ENCODE measurements at regions not wholly inside any gene's neighbourhood (a gene's known extent, or its start where the extent isn't known, plus 50 kb on each side); places are given as distances from the start of the nearest gene placed in this dataset.

DNA sequence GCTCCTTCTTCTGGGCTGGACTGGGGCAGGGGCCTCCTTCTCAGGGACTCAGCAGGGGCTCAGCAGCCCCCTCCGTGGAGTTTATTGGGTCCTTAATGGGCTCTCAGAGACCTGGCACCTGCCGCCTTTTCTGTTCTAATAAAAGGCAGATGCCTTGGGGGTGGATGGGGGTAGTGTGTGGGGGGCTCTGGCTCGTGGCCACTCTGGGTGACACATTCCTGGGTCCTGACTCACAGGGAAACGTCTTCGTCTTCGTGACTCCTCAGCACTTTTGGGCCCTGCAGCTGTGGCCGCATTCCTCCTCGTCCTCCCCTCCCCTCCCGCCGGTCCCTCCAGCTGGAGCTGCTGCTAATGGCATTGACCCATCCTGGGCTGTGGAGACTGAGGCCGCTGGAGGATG lies 107.8 kb upstream of the WNT4 start:
- in situ Hi-C loops (cut with MboI; ENCODE audit: low pct_ligation_motif_present in 1 of 4, low pct_unique_long_range_greater_than_20kb in 1 of 4, low sequenced_read_pairs in 3 of 4), result no loop called here
- intact Hi-C loops (cut with DNase I; ENCODE audit: low total_unique reads), result no loop called here
- Histone ChIP-seq H3K36me3 (no peaks in the 10 kb centered on the region), H3K27me3 (no peaks in the 10 kb centered on the region), H3K27ac (no peak overlapping the region), H3K4me3 (no peak overlapping the region), H3K9me3 (no peaks in the 10 kb centered on the region), H3K4me1 (peaks cover 0 to 18% (median under 1%) of the 10 kb centered on the region in 4 donors)
- 76% methylated on average over 11 of the region's 11 CpGs; no CpG with 5 or more reads in 1 of the 2 donors for WGBS, 2 donors (ENCODE audit: low coverage in 1 of 2)
- TF ChIP-seq CTCF (IDR thresholded peaks at IDR 0.05) (no peak), POLR2A (IDR thresholded peaks at IDR 0.05) (no peak), EP300 (IDR thresholded peaks at IDR 0.05; ENCODE audit: low read depth) (no peak), POLR2AphosphoS5 (IDR thresholded peaks at IDR 0.05) (no peak)
- peak; percentile 38 for DNase-seq

DNA sequence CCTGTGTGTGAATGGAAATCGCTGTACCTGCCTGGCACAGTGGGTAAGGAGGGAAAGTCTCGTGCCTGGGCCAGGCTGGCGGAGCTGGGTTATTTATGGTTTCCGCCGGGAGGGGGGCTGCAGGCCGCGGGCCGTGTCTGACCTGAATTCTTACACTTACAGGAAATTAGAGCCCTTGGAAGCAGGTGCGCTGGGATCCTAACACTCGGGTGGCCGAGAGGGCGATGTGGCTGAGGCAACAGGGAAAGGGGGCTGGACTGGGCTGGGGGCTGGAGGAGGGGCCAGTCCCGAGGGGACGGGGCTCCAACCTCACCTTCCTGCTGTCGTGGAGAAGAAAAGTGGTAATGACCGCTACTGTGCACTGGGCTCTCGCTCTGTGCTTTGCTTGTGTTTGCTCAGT lies 109.4 kb upstream of the WNT4 start:
- Histone ChIP-seq H3K27me3 (no peaks in the 10 kb centered on the region), H3K36me3 (no peaks in the 10 kb centered on the region), H3K4me1 (peaks cover 0 to 33% (median 5%) of the 10 kb centered on the region in 4 donors), H3K4me3 (no peak overlapping the region), H3K27ac (no peak overlapping the region), H3K9me3 (no peaks in the 10 kb centered on the region)
- TF ChIP-seq CTCF (IDR thresholded peaks at IDR 0.05), result no peak
- TF ChIP-seq POLR2AphosphoS5 (IDR thresholded peaks at IDR 0.05), result no peak
- no peak for TF ChIP-seq EP300 (IDR thresholded peaks at IDR 0.05; ENCODE audit: low read depth)
- no peak for TF ChIP-seq POLR2A (IDR thresholded peaks at IDR 0.05)
- WGBS, 2 donors (ENCODE audit: low coverage in 1 of 2), result 75 to 94% methylated on average over 3 to 14 of the region's 17 CpGs
- in situ Hi-C loops (cut with MboI; ENCODE audit: low pct_ligation_motif_present in 1 of 4, low pct_unique_long_range_greater_than_20kb in 1 of 4, low sequenced_read_pairs in 3 of 4) (no loop called here), intact Hi-C loops (cut with DNase I; ENCODE audit: low total_unique reads) (no loop called here)
- no peak for DNase-seq

DNA sequence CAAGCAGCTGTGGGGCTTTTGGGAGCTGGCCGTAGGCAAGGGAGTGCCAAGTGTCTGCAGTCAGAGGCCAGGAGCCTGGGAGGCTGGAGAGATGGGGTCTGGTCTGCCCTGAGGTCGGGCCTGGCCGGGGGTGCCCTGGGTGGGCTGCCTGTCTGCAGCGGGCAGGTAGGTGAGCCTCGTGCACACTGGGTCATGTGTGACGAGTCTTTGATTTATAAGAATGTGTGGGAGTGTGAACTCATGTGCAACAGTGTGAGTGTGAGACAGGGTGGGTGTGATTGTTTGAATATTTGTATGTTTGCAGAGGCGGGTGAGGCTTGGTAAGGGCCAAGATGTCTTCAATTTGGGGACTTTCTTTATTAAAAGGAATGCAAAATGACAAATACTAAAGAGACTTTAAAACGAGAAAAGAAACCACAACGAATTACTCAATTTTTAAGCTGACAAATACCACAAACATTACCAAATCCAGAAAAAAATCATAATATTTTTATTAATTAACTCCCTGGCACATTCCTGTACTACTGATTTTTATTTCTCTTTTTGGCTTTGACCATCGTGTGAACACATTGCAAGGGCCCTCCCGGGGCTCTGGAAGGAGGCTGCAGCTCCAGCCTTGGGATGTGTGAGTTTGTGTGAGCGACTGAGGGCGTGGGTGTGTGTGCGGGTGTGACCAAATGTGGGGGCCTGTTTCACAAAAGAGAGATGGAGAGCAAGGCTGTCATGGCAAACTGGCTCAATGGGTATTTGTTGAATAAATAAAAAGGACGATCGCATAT lies 110.3 kb upstream of the WNT4 start:
- Histone ChIP-seq H3K27ac (no peak overlapping the region), H3K4me3 (no peak overlapping the region), H3K36me3 (no peaks in the 10 kb centered on the region), H3K27me3 (no peaks in the 10 kb centered on the region), H3K4me1 (peaks cover 0 to 42% (median 15%) of the 10 kb centered on the region in 4 donors), H3K9me3 (no peaks in the 10 kb centered on the region)
- no peak for DNase-seq
- in situ Hi-C loops (cut with MboI; ENCODE audit: low pct_ligation_motif_present in 1 of 4, low pct_unique_long_range_greater_than_20kb in 1 of 4, low sequenced_read_pairs in 3 of 4) (no loop called here), intact Hi-C loops (cut with DNase I; ENCODE audit: low total_unique reads) (no loop called here)
- WGBS, 2 donors (ENCODE audit: low coverage in 1 of 2), result 60 to 62% methylated on average over 9 to 16 of the region's 16 CpGs
- TF ChIP-seq CTCF (IDR thresholded peaks at IDR 0.05), result no peak
- TF ChIP-seq POLR2A (IDR thresholded peaks at IDR 0.05), result no peak
- TF ChIP-seq EP300 (IDR thresholded peaks at IDR 0.05; ENCODE audit: low read depth), result no peak
- no peak for TF ChIP-seq POLR2AphosphoS5 (IDR thresholded peaks at IDR 0.05)

DNA sequence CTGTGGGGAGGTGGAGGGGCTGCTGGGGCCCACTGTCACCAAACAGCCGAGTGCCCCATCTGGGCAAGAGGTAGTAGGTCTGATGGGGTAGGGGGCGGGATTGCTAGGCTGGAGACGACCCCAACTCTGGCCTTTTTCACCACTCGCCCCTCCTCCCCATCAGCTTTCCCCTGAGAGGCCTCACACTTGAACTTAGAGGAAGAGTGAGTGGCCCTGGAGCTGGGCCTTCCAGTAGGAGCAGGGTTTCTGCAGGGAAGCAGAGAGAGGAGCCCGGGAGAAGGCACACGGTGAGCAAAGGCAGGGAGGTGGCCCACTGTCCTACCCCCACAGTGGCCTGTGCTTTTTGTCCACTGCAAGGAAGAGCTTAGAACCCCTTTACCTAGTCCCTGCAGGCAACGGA lies 111.9 kb upstream of the WNT4 start:
- in situ Hi-C loops (cut with MboI; ENCODE audit: low pct_ligation_motif_present in 1 of 4, low pct_unique_long_range_greater_than_20kb in 1 of 4, low sequenced_read_pairs in 3 of 4), result no loop called here
- intact Hi-C loops (cut with DNase I; ENCODE audit: low total_unique reads), result no loop called here

More for the DNA sequence above, 111.9 kb upstream of the WNT4 start:
- no peak for DNase-seq
- 80% methylated on average over 7 of the region's 7 CpGs; no CpG with 5 or more reads in 1 of the 2 donors for WGBS, 2 donors (ENCODE audit: low coverage in 1 of 2)
- Histone ChIP-seq H3K36me3 (no peaks in the 10 kb centered on the region), H3K4me3 (no peak overlapping the region), H3K27ac (peak overlapping the region in 2 of 4 donors; percentile 45 to 57), H3K9me3 (no peaks in the 10 kb centered on the region), H3K27me3 (no peaks in the 10 kb centered on the region), H3K4me1 (peaks cover 0 to 58% (median 23%) of the 10 kb centered on the region in 4 donors)
- no peak for TF ChIP-seq EP300 (IDR thresholded peaks at IDR 0.05; ENCODE audit: low read depth)
- TF ChIP-seq POLR2AphosphoS5 (IDR thresholded peaks at IDR 0.05), result no peak
- no peak for TF ChIP-seq CTCF (IDR thresholded peaks at IDR 0.05)
- TF ChIP-seq POLR2A (IDR thresholded peaks at IDR 0.05), result no peak
